Activated T-cell treated with anti-CD3 and anti-CD28 coated beads, Interleukin-2, amount 50 U/mL, for 24 hours (primary cell): ENCODE measurements at regions not wholly inside any gene's neighbourhood (a gene's known extent, or its start where the extent isn't known, plus 50 kb on each side); places are given as distances from the start of the nearest gene placed in this dataset.
"Not testable (repeated sequence)": the region's sequence is repeated elsewhere in the genome, so short reads cannot be mapped to it uniquely, and the experiment has no call there.

ENCODE experiments used
- DNase-seq: peaks from one replicate; pipeline ENCODE4 v3.0.0-alpha.2; 2020
- H3K27ac Mint-ChIP-seq: 2 replicates; pipeline ENCODE4 v1.8.0; 2020; ENCODE audit warnings: mild to moderate bottlenecking, mixed read lengths
- H3K27me3 Mint-ChIP-seq: 2 replicates; pipeline ENCODE4 v1.8.0; 2020; ENCODE audit warnings: mixed read lengths
- H3K36me3 Mint-ChIP-seq: 2 replicates; pipeline ENCODE4 v1.8.0; 2020; ENCODE audit warnings: low read depth, mixed read lengths
- H3K4me1 Mint-ChIP-seq: 2 replicates; pipeline ENCODE4 v1.8.0; 2020; ENCODE audit warnings: low read depth, mixed read lengths
- H3K4me3 Mint-ChIP-seq: 2 replicates; pipeline ENCODE4 v1.8.0; 2020; ENCODE audit warnings: mild to moderate bottlenecking, moderate library complexity, mixed read lengths
- H3K9me3 Mint-ChIP-seq: 2 replicates; pipeline ENCODE4 v1.8.0; 2020; ENCODE audit warnings: mixed read lengths

- Mint-ChIP-seq H3K36me3 (no peaks in the 10 kb centered on the region), H3K27me3 (no peaks in the 10 kb centered on the region), H3K4me3 (no peak overlapping the region), H3K27ac (no peak overlapping the region), H3K4me1 (no peaks in the 10 kb centered on the region), H3K9me3 (no peaks in the 10 kb centered on the region)
- no peak for DNase-seq
These were observed 131.7 kb upstream of the FAM20C start for GRCh38 chr7:60706-61105.

GRCh38 chr7:61111-61510 lies 131.3 kb upstream of the FAM20C start:
- H3K27ac Mint-ChIP-seq, result no peak overlapping the region
- H3K36me3 Mint-ChIP-seq, result no peaks in the 10 kb centered on the region
- no peaks in the 10 kb centered on the region for H3K4me1 Mint-ChIP-seq
- no peak overlapping the region for H3K4me3 Mint-ChIP-seq
- H3K27me3 Mint-ChIP-seq, result no peaks in the 10 kb centered on the region
- DNase-seq, result no peak
- no peaks in the 10 kb centered on the region for H3K9me3 Mint-ChIP-seq

- no peaks in the 10 kb centered on the region for H3K27me3 Mint-ChIP-seq
These were observed 130.6 kb upstream of the FAM20C start for GRCh38 chr7:61576-62360.

DNA sequence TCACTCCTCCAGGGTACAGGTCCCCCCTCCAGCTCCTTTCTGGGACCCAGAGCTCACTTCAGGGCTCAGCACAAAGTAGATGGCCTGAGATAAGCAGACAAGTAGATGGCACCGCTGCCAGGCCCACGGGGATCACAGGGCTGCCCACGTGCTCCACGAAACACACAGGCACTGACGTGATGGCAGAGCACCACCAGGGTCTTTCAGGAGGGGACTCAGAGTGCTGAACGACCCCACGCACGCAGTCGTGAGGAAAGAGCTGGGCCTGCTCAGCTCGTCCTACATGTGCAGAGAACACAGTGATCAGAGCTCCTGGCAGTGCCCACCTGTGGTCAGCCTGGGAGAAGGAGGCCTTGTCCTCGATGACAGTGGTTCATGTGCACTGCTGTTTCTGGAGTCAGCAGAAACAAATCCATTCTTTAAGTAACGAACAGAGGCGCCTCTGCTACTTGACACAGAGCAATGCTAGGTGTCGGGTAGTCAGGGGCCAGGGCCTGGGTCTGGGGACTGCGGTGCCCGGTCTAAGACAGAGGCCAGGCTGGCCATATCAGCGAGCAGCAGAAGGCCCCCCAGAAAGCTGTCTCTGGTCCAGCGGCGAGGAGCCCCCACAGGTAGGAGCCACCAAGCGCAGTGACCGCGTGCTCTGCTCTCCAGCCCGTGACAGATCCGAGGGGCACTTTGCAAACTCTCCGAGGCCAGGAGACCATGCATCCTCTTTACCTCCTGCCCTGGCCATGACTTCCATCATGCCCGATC lies 129.8 kb upstream of the FAM20C start:
- no peaks in the 10 kb centered on the region for H3K4me1 Mint-ChIP-seq

More at GRCh38 chr7:61576-62360, 130.6 kb upstream of the FAM20C start:
- H3K4me3 Mint-ChIP-seq, result no peak overlapping the region
- H3K9me3 Mint-ChIP-seq, result no peaks in the 10 kb centered on the region
- no peaks in the 10 kb centered on the region for H3K4me1 Mint-ChIP-seq
- no peak for DNase-seq
- H3K36me3 Mint-ChIP-seq, result no peaks in the 10 kb centered on the region
- no peak overlapping the region for H3K27ac Mint-ChIP-seq

GRCh38 chr7:63117-63480 lies 129.3 kb upstream of the FAM20C start:
- H3K9me3 Mint-ChIP-seq, result no peaks in the 10 kb centered on the region
- H3K27me3 Mint-ChIP-seq, result no peaks in the 10 kb centered on the region
- no peaks in the 10 kb centered on the region for H3K4me1 Mint-ChIP-seq
- no peak for DNase-seq
- no peaks in the 10 kb centered on the region for H3K36me3 Mint-ChIP-seq
- H3K4me3 Mint-ChIP-seq, result no peak overlapping the region
- no peak overlapping the region for H3K27ac Mint-ChIP-seq

More for the DNA sequence above, 129.8 kb upstream of the FAM20C start:
- H3K4me3 Mint-ChIP-seq, result no peak overlapping the region
- no peak overlapping the region for H3K27ac Mint-ChIP-seq
- no peak for DNase-seq
- no peaks in the 10 kb centered on the region for H3K9me3 Mint-ChIP-seq
- no peaks in the 10 kb centered on the region for H3K27me3 Mint-ChIP-seq
- no peaks in the 10 kb centered on the region for H3K36me3 Mint-ChIP-seq

- no peaks in the 10 kb centered on the region for H3K4me1 Mint-ChIP-seq
- no peaks in the 10 kb centered on the region for H3K36me3 Mint-ChIP-seq
- no peak for DNase-seq
- no peak overlapping the region for H3K4me3 Mint-ChIP-seq
- no peaks in the 10 kb centered on the region for H3K27me3 Mint-ChIP-seq
- H3K27ac Mint-ChIP-seq, result no peak overlapping the region
- H3K9me3 Mint-ChIP-seq, result no peaks in the 10 kb centered on the region
These were observed 128.8 kb upstream of the FAM20C start for GRCh38 chr7:63521-64021.

DNA sequence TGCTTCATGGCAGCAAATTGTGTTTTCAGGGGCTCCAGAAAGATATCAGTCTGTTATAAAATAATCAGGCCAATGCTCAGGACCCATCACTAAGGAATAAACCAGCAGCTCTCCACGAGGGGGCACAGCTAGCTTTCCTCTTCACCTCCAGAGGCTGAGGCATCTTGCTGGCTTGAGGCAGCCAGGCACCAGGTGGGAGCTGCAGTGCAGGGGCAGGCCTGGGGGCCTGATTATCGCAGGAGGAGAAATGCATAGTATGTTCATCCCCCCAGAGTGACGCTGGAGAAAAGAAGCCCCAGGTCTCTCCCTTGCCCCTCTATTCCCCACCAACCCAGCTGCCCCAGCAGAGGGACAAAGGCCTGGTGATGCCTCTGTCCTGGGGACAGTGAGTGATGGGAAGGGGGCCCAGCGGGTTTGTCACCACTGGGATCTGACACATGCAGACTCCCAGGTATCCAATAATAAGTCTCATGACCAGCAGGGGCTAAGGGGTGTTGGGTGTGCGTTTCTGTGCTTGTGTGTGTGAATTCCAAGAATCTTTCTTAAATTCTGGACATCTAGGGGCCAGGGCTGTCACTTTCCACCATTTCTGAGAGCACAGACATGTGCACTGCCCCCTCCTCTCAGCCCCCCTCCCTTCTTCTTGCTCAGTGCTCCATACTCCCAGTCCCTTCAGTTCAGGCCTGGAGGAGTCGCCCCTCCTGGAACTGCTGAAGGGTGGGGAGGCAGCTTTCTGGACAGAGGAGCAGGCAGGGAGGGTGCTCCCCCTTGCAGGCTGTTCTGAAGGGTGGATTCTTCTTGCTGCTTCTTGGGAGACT lies 128.1 kb upstream of the FAM20C start:
- no peak for DNase-seq
- Mint-ChIP-seq H3K4me1 (no peaks in the 10 kb centered on the region), H3K36me3 (no peaks in the 10 kb centered on the region), H3K27ac (no peak overlapping the region), H3K4me3 (no peak overlapping the region), H3K9me3 (no peaks in the 10 kb centered on the region), H3K27me3 (no peaks in the 10 kb centered on the region)

DNA sequence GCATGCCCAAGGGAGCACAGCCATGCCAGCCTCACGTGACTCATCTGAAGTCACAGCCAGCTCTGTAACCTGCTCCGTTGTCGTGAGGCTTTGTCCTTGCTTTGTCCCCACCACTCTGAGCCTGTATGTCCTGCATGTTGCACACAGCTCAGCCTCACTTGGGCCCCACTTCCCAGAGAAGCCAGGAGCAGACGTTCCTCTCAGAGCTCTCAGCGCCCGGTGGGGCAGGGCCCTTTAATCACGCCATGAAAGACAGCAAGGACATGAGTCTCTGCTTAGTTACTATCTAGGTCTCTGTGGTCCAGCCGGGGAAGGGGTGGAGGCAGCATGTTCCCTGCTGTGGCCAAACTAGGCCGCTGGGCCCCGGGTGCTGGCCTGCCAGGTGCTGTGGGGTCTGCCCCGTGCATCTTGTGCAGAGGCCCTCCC lies 127.4 kb upstream of the FAM20C start:
- H3K36me3 Mint-ChIP-seq, result no peaks in the 10 kb centered on the region
- no peaks in the 10 kb centered on the region for H3K27me3 Mint-ChIP-seq
- DNase-seq, result no peak
- no peaks in the 10 kb centered on the region for H3K9me3 Mint-ChIP-seq
- H3K27ac Mint-ChIP-seq, result no peak overlapping the region
- no peaks in the 10 kb centered on the region for H3K4me1 Mint-ChIP-seq
- H3K4me3 Mint-ChIP-seq, result no peak overlapping the region

DNA sequence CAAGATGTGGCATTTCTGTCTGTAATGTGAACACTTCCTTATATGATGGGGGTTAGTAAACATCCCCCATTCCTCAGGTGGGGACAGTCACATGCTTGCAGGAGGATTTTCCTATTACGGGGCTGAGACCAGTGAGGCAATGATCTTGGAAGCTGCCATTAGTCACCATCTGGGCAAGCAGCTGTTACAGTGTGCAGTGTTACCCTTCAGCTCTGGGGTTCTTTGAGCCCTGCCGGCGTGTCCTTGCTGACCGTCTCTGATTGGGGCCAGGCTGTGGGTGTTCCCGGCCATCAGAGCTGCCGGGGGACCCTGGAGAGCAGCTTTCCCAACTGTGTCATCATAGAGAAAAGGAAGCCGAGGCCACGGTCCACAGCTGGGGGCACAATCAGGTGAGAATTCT lies 126.8 kb upstream of the FAM20C start:
- no peak overlapping the region for H3K27ac Mint-ChIP-seq
- H3K27me3 Mint-ChIP-seq, result no peaks in the 10 kb centered on the region
- DNase-seq, result no peak
- no peak overlapping the region for H3K4me3 Mint-ChIP-seq
- no peaks in the 10 kb centered on the region for H3K36me3 Mint-ChIP-seq
- no peaks in the 10 kb centered on the region for H3K9me3 Mint-ChIP-seq
- no peaks in the 10 kb centered on the region for H3K4me1 Mint-ChIP-seq

- Mint-ChIP-seq H3K27me3 (no peaks in the 10 kb centered on the region), H3K27ac (no peak overlapping the region), H3K4me1 (no peaks in the 10 kb centered on the region), H3K4me3 (no peak overlapping the region), H3K9me3 (no peaks in the 10 kb centered on the region), H3K36me3 (no peaks in the 10 kb centered on the region)
- no peak for DNase-seq
These were observed 126.1 kb upstream of the FAM20C start for GRCh38 chr7:66296-66695.

GRCh38 chr7:66741-67140 lies 125.6 kb upstream of the FAM20C start:
- Mint-ChIP-seq H3K27ac (no peak overlapping the region), H3K4me3 (no peak overlapping the region), H3K4me1 (no peaks in the 10 kb centered on the region), H3K27me3 (no peaks in the 10 kb centered on the region), H3K36me3 (no peaks in the 10 kb centered on the region), H3K9me3 (no peaks in the 10 kb centered on the region)
- no peak for DNase-seq

GRCh38 chr7:67661-68395 lies 124.5 kb upstream of the FAM20C start:
- Mint-ChIP-seq H3K27me3 (no peaks in the 10 kb centered on the region), H3K4me3 (no peak overlapping the region), H3K27ac (no peak overlapping the region), H3K9me3 (no peaks in the 10 kb centered on the region), H3K4me1 (no peaks in the 10 kb centered on the region), H3K36me3 (no peaks in the 10 kb centered on the region)
- DNase-seq, result no peak

- DNase-seq, result no peak
- Mint-ChIP-seq H3K27me3 (no peaks in the 10 kb centered on the region), H3K4me1 (no peaks in the 10 kb centered on the region)
These were observed 123.7 kb upstream of the FAM20C start for GRCh38 chr7:68629-69028.

DNA sequence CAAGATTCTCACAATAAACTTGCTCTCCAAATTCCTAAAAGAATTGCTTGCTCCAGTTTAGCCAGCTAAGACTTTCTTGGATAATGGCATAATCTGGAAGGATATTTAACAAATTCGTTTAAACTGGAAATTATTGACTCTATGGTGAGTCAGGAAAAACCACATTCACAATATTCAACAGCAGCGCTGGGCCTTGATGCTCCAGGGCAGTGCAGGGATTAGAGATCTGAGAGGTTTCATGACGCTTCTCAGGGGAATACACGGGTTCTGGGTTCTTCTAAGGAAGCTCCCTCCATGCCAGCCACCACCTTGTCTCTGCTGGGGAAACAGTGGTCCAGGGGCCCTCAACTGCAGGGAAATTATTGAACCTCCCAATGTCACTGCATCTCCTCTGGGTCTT lies 123.3 kb upstream of the FAM20C start:
- H3K27ac Mint-ChIP-seq, H3K4me3 Mint-ChIP-seq, H3K27me3 Mint-ChIP-seq, H3K9me3 Mint-ChIP-seq, DNase-seq, H3K36me3 Mint-ChIP-seq, H3K4me1 Mint-ChIP-seq: not testable (repeated sequence)

More at GRCh38 chr7:68629-69028, 123.7 kb upstream of the FAM20C start:
- H3K9me3 Mint-ChIP-seq, result no peaks in the 10 kb centered on the region
- H3K4me3 Mint-ChIP-seq, result no peak overlapping the region
- no peak overlapping the region for H3K27ac Mint-ChIP-seq
- no peaks in the 10 kb centered on the region for H3K36me3 Mint-ChIP-seq
